ENCODE measurements at regions not wholly inside any gene's neighbourhood (a gene's known extent, or its start where the extent isn't known, plus 50 kb on each side); places are given as distances from the start of the nearest gene placed in this dataset.

DNA sequence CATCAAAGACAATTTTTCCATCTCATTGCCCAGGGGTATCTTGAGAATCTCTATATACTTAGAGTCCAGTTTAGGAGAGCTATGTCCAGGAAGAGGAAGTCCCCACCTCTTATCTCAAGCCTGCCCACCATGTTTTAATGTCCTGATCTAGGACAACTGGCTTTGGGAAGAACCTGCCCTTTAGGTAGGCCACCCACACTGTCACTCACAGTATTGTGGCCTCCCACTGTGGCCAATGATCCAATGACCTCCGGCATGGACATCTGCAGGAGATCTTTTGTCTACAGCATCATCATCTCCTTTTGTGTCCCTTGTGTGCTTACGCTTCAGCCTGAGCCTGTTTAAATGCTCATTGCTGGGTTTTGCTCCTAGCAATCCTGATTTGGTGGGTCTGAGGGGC, 77.4 kb downstream of the SLC4A3 start:
- TF ChIP-seq, protein P1, sequence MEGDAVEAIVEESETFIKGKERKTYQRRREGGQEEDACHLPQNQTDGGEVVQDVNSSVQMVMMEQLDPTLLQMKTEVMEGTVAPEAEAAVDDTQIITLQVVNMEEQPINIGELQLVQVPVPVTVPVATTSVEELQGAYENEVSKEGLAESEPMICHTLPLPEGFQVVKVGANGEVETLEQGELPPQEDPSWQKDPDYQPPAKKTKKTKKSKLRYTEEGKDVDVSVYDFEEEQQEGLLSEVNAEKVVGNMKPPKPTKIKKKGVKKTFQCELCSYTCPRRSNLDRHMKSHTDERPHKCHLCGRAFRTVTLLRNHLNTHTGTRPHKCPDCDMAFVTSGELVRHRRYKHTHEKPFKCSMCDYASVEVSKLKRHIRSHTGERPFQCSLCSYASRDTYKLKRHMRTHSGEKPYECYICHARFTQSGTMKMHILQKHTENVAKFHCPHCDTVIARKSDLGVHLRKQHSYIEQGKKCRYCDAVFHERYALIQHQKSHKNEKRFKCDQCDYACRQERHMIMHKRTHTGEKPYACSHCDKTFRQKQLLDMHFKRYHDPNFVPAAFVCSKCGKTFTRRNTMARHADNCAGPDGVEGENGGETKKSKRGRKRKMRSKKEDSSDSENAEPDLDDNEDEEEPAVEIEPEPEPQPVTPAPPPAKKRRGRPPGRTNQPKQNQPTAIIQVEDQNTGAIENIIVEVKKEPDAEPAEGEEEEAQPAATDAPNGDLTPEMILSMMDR (IDR thresholded peaks at IDR 0.05) = no peak
- TF ChIP-seq POLR2A (IDR thresholded peaks at IDR 0.05) = no peak
